Fibroblast of lung (primary cell): ENCODE measurements at regions not wholly inside any gene's neighbourhood (a gene's known extent, or its start where the extent isn't known, plus 50 kb on each side); places are given as distances from the start of the nearest gene placed in this dataset.

Experiments
- DNase-seq, 2 donors: peaks; one replicate each; pipeline versions ENCODE4 v3.0.0 to v3.0.0-alpha.2; 2010; ENCODE audit warnings: low read depth in 2 of 2
- H2AFZ ChIP-seq: 2 replicates; pipeline ENCODE4 v1.5.1; 2012; ENCODE audit warnings: low read length, control low read depth, inconsistent platforms
- H3K27ac ChIP-seq: 2 replicates; pipeline ENCODE4 v1.5.1; 2011; ENCODE audit warnings: low read length, control low read depth; ENCODE audit not compliant: insufficient read depth
- H3K27me3 ChIP-seq: 2 replicates; pipeline ENCODE4 v1.5.1; 2011; ENCODE audit warnings: mild to moderate bottlenecking, low read length; ENCODE audit not compliant: control insufficient read depth, insufficient read depth
- H3K36me3 ChIP-seq: 2 replicates; pipeline ENCODE4 v1.5.1; 2011; ENCODE audit warnings: low read length; ENCODE audit not compliant: control insufficient read depth, insufficient read depth
- H3K4me1 ChIP-seq: 2 replicates; pipeline ENCODE4 v1.5.1; 2011; ENCODE audit warnings: low read length; ENCODE audit not compliant: control insufficient read depth, insufficient read depth; ENCODE audit errors: extremely low read depth
- H3K4me2 ChIP-seq: 2 replicates; pipeline ENCODE4 v1.5.1; 2011; ENCODE audit warnings: low read length, control low read depth; ENCODE audit not compliant: insufficient read depth; ENCODE audit errors: extremely low read depth
- H3K4me3 ChIP-seq, 4 experiments: fragments of 200-600 bp in 1 of 4; sonication (generic) in 1 of 4; replicated peaks in 1 of 4; 2 replicates each; pipeline ENCODE4 v1.5.1; 2011 to 2016; ENCODE audit warnings: low read length in 4 of 4, low read depth in 3 of 4, mild to moderate bottlenecking in 3 of 4, control low read depth in 2 of 4, inconsistent platforms in 1 of 4, mixed read lengths in 1 of 4; ENCODE audit not compliant: insufficient read depth in 1 of 4; ENCODE audit errors: control extremely low read depth in 1 of 4
- H3K79me2 ChIP-seq: 2 replicates; pipeline ENCODE4 v1.5.1; 2012; ENCODE audit warnings: mild to moderate bottlenecking, low read length, inconsistent platforms; ENCODE audit not compliant: control insufficient read depth, insufficient read depth
- H3K9ac ChIP-seq: 2 replicates; pipeline ENCODE4 v1.5.1; 2011; ENCODE audit warnings: mild to moderate bottlenecking, low read length, control low read depth; ENCODE audit not compliant: insufficient read depth
- H3K9me3 ChIP-seq: 2 replicates; pipeline ENCODE4 v1.5.1; 2012; ENCODE audit warnings: low read depth, low read length; ENCODE audit not compliant: control insufficient read depth, insufficient read depth
- H4K20me1 ChIP-seq: 2 replicates; pipeline ENCODE4 v1.5.1; 2011; ENCODE audit warnings: low read length; ENCODE audit not compliant: control insufficient read depth, insufficient read depth; ENCODE audit errors: extremely low read depth
- EZH2 ChIP-seq: IDR thresholded peaks from 2 replicates; pipeline ENCODE4 v1.5.1; 2012; ENCODE audit warnings: low read length, control low read depth, mild to moderate bottlenecking; ENCODE audit errors: missing control alignments
- TF ChIP-seq, protein P1 (sequence below), 2 donors: IDR thresholded peaks in 1 of 2; conservative IDR thresholded peaks in 1 of 2; 1 replicate in 1 of 2; 2 replicates in 1 of 2; pipeline ENCODE4 v1.5.1; 2011 to 2012; ENCODE audit warnings: low read length in 2 of 2, control low read depth in 1 of 2, inconsistent platforms in 1 of 2, low read depth in 1 of 2, mild to moderate bottlenecking in 1 of 2

DNA sequence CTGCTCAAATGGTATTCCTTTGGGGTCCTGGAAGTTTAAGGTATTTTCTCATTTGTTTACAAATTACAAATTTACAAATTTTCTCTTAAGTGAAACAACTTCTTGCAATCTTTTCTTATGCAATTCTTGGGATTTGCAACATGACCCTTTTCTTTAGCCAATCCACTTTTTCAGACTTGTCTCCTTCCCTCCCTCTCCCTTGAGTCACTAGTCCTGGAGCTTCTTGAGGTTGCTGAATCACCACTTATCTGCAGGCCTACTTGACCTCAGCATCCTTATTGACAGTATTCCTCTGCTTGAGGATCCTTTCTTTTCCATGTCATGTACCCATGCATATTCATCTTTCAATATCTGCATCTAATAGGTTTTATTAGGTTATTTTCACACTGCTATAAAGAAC is 302.8 kb upstream of the ADAMTS5 start:
- no peaks in the 10 kb centered on the region for H3K79me2 ChIP-seq
- H3K9me3 ChIP-seq, result no peaks in the 10 kb centered on the region
- no peaks in the 10 kb centered on the region for H3K36me3 ChIP-seq
- H4K20me1 ChIP-seq, result no peaks in the 10 kb centered on the region
- no peak overlapping the region for H3K4me2 ChIP-seq
- no peak overlapping the region for H3K27ac ChIP-seq
- H3K4me1 ChIP-seq, result peaks cover 2% of the 10 kb centered on the region
- no peak overlapping the region for H2AFZ ChIP-seq
- H3K4me3 ChIP-seq, result no peak overlapping the region
- peak; percentile 89 to 92 for DNase-seq
- H3K9ac ChIP-seq, result no peak overlapping the region
- no peak for TF ChIP-seq EZH2
- TF ChIP-seq, protein P1, sequence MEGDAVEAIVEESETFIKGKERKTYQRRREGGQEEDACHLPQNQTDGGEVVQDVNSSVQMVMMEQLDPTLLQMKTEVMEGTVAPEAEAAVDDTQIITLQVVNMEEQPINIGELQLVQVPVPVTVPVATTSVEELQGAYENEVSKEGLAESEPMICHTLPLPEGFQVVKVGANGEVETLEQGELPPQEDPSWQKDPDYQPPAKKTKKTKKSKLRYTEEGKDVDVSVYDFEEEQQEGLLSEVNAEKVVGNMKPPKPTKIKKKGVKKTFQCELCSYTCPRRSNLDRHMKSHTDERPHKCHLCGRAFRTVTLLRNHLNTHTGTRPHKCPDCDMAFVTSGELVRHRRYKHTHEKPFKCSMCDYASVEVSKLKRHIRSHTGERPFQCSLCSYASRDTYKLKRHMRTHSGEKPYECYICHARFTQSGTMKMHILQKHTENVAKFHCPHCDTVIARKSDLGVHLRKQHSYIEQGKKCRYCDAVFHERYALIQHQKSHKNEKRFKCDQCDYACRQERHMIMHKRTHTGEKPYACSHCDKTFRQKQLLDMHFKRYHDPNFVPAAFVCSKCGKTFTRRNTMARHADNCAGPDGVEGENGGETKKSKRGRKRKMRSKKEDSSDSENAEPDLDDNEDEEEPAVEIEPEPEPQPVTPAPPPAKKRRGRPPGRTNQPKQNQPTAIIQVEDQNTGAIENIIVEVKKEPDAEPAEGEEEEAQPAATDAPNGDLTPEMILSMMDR (conservative IDR thresholded peaks at IDR 0.05 in 1 of 2, IDR thresholded peaks at IDR 0.05 in 1 of 2; ENCODE audit: low read depth in 1 of 2, low read length in 2 of 2), result no peak
- H3K27me3 ChIP-seq, result no peaks in the 10 kb centered on the region

DNA sequence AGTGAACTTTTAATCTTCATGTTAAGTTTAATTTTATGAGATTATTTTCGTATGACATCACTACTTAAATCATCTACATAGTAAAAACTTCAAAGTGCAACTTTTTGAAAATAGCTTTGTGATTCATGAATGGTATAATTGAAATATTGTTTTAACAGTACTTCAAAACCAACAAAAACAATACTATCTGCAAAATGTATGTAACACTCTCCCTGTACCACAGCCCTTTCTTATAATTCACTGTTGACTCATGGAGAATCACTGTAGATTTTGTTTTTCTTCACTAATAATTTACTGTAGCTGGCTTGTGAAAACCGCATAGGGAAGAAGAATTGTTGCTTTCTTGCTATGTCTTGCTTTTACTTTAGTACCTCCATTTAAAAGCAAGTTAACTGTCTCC is 301.4 kb upstream of the ADAMTS5 start:
- H2AFZ ChIP-seq, result no peak overlapping the region
- H3K36me3 ChIP-seq, result no peaks in the 10 kb centered on the region
- H3K79me2 ChIP-seq, result no peaks in the 10 kb centered on the region
- H3K27ac ChIP-seq, result no peak overlapping the region
- H3K9ac ChIP-seq, result no peak overlapping the region
- H3K4me1 ChIP-seq, result peaks cover 2% of the 10 kb centered on the region
- H3K4me3 ChIP-seq, result no peak overlapping the region
- H3K4me2 ChIP-seq, result no peak overlapping the region
- TF ChIP-seq, protein P1 (conservative IDR thresholded peaks at IDR 0.05 in 1 of 2, IDR thresholded peaks at IDR 0.05 in 1 of 2; ENCODE audit: low read depth in 1 of 2, low read length in 2 of 2), result no peak
- TF ChIP-seq EZH2, result no peak
- H3K27me3 ChIP-seq, result no peaks in the 10 kb centered on the region
- DNase-seq, result peak; percentile 49 to 62
- H4K20me1 ChIP-seq, result no peaks in the 10 kb centered on the region
- H3K9me3 ChIP-seq, result no peaks in the 10 kb centered on the region

DNA sequence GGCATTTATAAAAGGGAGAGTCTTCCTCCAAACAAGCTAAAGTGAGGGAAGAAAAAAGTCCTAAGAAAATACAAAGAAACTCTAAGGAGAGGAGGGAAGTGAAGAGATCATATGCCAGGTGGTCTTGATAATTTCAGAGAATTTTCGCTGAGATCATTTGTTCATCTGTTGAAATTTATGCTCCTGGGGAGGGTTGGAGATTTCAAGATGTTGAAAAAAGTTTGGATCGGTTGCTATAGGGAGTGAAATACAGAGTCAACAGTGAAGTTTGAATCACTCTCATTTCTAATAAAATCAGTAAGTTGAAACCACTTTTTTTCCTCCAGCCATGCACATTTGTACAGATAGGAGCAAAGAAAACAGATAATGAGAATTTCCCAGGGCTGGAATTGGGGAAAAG is 299.1 kb upstream of the ADAMTS5 start:
- peaks cover 2% of the 10 kb centered on the region for H3K4me1 ChIP-seq
- no peak overlapping the region for H3K4me3 ChIP-seq
- no peaks in the 10 kb centered on the region for H3K9me3 ChIP-seq
- TF ChIP-seq, protein P1 (conservative IDR thresholded peaks at IDR 0.05 in 1 of 2, IDR thresholded peaks at IDR 0.05 in 1 of 2; ENCODE audit: low read depth in 1 of 2, low read length in 2 of 2), result no peak
- TF ChIP-seq EZH2, result no peak
- H4K20me1 ChIP-seq, result no peaks in the 10 kb centered on the region
- H3K27me3 ChIP-seq, result no peaks in the 10 kb centered on the region
- H3K36me3 ChIP-seq, result no peaks in the 10 kb centered on the region
- no peaks in the 10 kb centered on the region for H3K79me2 ChIP-seq
- no peak overlapping the region for H3K27ac ChIP-seq
- DNase-seq, result no peak
- no peak overlapping the region for H3K9ac ChIP-seq
- no peak overlapping the region for H2AFZ ChIP-seq
- no peak overlapping the region for H3K4me2 ChIP-seq
